Thoracic aorta (tissue), 2 donors: ENCODE measurements at regions not wholly inside any gene's neighbourhood (a gene's known extent, or its start where the extent isn't known, plus 50 kb on each side); places are given as distances from the start of the nearest gene placed in this dataset.

Source experiments
- ATAC-seq: fragments of 150-250 bp; one replicate; pipeline ENCODE4 v1.8.0; 2017; ENCODE audit warnings: low read depth; ENCODE audit not compliant: insufficient number of reproducible peaks, low FRiP score
- DNase-seq: peaks from one replicate; pipeline ENCODE4 v3.0.0-alpha.2; 2020; ENCODE audit warnings: low spot score
- H3K27ac ChIP-seq, 2 donors: fragments of 200-600 bp; sonication (generic); 1 replicate in 1 of 2; 2 replicates in 1 of 2; pipeline ENCODE4 v1.5.1; 2016; ENCODE audit warnings: mild to moderate bottlenecking in 2 of 2, moderate library complexity in 2 of 2
- H3K27me3 ChIP-seq: fragments of 200-600 bp; sonication (generic); replicated peaks from 2 replicates; pipeline ENCODE4 v1.6.0; 2016; ENCODE audit warnings: mild to moderate bottlenecking; ENCODE audit not compliant: insufficient read depth
- H3K36me3 ChIP-seq: fragments of 200-600 bp; sonication (generic); one replicate; pipeline ENCODE4 v1.5.1; 2016
- H3K4me1 ChIP-seq, 2 donors: fragments of 200-600 bp; sonication (generic); 1 replicate in 1 of 2; 2 replicates in 1 of 2; pipeline versions ENCODE4 v1.5.1 to v1.6.0; 2016; ENCODE audit warnings: low read depth in 2 of 2, mild to moderate bottlenecking in 1 of 2; ENCODE audit not compliant: control insufficient read depth in 1 of 2
- H3K4me3 ChIP-seq: fragments of 200-600 bp; sonication (generic); 2 replicates; pipeline ENCODE4 v1.5.1; 2016; ENCODE audit warnings: mild to moderate bottlenecking
- H3K9me3 ChIP-seq: fragments of 200-600 bp; sonication (generic); 2 replicates; pipeline ENCODE4 v1.5.1; 2016
- TF ChIP-seq, protein P1 (sequence below): fragments of 200-600 bp; sonication (generic); IDR thresholded peaks from one replicate; pipeline ENCODE4 v1.5.1; 2019; ENCODE audit warnings: antibody characterized with exemption

DNA sequence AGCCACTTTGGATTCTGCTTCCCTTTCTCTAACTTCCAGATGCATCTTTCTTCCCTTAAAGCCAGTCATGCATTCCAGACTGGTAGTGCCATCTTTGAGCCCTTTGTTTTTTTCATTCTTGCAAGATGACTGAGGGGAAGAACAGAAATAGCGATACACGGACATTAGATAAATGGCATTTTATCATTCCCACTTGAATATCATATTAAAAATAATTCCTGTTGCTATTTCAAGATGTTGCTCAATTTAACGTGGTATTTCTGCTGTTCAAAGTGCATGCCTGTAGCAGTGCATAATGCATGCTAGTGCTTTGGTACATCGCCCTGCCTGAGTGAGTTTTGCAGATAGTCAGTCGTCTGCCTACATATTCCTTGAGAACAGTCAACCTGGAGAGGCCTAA lies 140.6 kb upstream of the FRY start:
- ATAC-seq (peak; percentile 7), DNase-seq (no peak)
- Histone ChIP-seq H3K4me1 (peaks cover 28 to 54% of the 10 kb centered on the region in 2 donors), H3K36me3 (no peaks in the 10 kb centered on the region), H3K27me3 (no peaks in the 10 kb centered on the region), H3K27ac (peak overlapping the region; percentile 55 to 56), H3K4me3 (no peak overlapping the region), H3K9me3 (no peaks in the 10 kb centered on the region)
- TF ChIP-seq, protein P1, sequence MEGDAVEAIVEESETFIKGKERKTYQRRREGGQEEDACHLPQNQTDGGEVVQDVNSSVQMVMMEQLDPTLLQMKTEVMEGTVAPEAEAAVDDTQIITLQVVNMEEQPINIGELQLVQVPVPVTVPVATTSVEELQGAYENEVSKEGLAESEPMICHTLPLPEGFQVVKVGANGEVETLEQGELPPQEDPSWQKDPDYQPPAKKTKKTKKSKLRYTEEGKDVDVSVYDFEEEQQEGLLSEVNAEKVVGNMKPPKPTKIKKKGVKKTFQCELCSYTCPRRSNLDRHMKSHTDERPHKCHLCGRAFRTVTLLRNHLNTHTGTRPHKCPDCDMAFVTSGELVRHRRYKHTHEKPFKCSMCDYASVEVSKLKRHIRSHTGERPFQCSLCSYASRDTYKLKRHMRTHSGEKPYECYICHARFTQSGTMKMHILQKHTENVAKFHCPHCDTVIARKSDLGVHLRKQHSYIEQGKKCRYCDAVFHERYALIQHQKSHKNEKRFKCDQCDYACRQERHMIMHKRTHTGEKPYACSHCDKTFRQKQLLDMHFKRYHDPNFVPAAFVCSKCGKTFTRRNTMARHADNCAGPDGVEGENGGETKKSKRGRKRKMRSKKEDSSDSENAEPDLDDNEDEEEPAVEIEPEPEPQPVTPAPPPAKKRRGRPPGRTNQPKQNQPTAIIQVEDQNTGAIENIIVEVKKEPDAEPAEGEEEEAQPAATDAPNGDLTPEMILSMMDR: no peak

DNA sequence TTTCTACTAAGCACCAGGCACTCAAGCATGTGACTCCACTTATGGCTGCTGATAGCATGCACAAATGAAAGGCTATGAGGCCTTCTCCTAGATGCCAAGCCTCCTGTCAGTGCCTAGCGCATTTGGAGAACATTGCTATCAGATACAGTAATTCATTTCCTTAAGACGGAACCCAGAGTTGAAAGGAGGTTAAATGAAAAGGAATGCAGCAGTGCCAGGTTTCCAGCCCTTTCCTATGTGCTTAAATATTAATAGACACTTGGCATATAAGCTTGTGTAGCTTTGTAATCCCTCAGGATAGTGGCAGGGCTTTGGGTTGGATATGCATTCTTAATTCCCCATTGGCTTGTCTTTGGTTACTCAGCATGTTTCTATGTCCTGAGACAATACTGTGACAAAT lies 140.1 kb upstream of the FRY start:
- DNase-seq (no peak), ATAC-seq (peak; percentile 54)
- Histone ChIP-seq H3K27me3 (no peaks in the 10 kb centered on the region), H3K9me3 (no peaks in the 10 kb centered on the region), H3K4me3 (no peak overlapping the region), H3K4me1 (peaks cover 32 to 54% of the 10 kb centered on the region in 2 donors), H3K36me3 (no peaks in the 10 kb centered on the region), H3K27ac (peak overlapping the region; percentile 55 to 56)
- TF ChIP-seq, protein P1: no peak

DNA sequence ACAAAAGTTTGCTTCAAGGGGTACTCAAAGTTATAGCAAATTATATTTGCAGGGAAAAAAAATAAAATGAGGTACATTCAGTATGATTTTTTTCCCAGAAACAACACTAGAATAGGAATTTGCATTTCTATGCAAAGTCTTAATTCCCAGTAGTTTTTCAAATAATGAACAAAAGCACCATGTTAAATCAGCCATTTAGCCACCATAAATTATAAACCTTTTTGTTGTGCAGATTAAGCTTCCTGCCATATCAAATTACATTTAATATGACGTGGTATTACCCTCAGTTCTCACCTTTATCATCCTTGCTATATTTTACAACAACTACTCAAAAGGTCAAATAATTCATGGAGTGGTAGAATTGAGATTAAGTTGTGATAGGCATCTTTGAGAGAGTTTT lies 136.6 kb upstream of the FRY start:
- H3K9me3 ChIP-seq: no peaks in the 10 kb centered on the region
- no peaks in the 10 kb centered on the region for H3K36me3 ChIP-seq
- no peak overlapping the region for H3K4me3 ChIP-seq
- TF ChIP-seq, protein P1: no peak
- DNase-seq (no peak), ATAC-seq (no peak)
- H3K4me1 ChIP-seq: peaks cover 43 to 46% of the 10 kb centered on the region in 2 donors
- H3K27ac ChIP-seq: no peak overlapping the region
- H3K27me3 ChIP-seq: no peaks in the 10 kb centered on the region

DNA sequence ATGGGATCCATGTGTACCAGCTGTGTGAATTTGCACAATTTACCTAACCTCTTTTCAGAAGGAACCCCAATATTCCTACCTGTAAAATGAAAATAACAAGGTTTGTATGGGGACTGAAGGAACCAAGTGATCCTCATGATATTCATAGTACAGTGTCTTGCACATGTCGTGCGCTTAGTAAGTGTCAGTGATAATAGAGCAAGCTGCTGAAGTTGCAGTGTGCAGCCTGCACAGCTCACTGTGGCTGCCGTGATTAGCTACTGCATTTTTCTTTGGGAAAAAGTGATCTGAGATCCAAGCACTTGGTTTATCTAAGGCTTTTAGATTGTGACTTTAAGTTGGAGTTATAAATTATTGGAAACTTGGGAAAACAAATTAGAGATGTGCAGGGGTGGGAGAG lies 135.9 kb upstream of the FRY start:
- DNase-seq (no peak), ATAC-seq (no peak)
- peaks cover 42 to 44% of the 10 kb centered on the region in 2 donors for H3K4me1 ChIP-seq
- peak overlapping the region in 1 of 2 donors; percentile 63 for H3K27ac ChIP-seq
- H3K36me3 ChIP-seq: no peaks in the 10 kb centered on the region
- H3K27me3 ChIP-seq: no peaks in the 10 kb centered on the region
- no peaks in the 10 kb centered on the region for H3K9me3 ChIP-seq
- no peak overlapping the region for H3K4me3 ChIP-seq
- TF ChIP-seq, protein P1: no peak

DNA sequence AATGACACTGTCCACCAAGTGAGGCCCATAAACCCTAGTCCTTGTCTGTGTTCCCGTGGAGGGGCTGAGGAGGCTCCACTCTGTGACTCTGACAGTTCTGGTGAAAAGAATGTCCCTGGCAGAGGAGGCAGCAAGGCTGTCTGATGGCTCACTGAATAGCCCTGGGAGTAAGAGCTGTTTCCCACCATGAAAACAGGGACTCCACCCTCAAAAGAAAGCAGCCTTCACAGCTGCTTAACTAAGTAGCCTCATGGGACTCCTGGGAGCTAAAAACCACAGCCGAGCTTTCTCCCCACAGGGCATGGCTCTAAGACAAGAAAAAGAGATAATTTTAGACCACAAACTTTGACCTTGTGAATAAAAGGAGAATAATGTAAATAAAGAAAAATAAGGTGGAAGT lies 135.1 kb upstream of the FRY start:
- ATAC-seq (peak; percentile 32), DNase-seq (no peak)
- Histone ChIP-seq H3K4me1 (peaks cover 36 to 37% of the 10 kb centered on the region in 2 donors), H3K27ac (peak overlapping the region; percentile 50 to 63), H3K27me3 (no peaks in the 10 kb centered on the region), H3K4me3 (no peak overlapping the region), H3K36me3 (no peaks in the 10 kb centered on the region), H3K9me3 (no peaks in the 10 kb centered on the region)
- TF ChIP-seq, protein P1: no peak
